ENCODE measurements at regions not wholly inside any gene's neighbourhood (a gene's known extent, or its start where the extent isn't known, plus 50 kb on each side); places are given as distances from the start of the nearest gene placed in this dataset.
"Not testable (repeated sequence)": the region's sequence is repeated elsewhere in the genome, so short reads cannot be mapped to it uniquely, and the experiment has no call there.

GRCh38 chrX:108900333-108900732 is 164.0 kb upstream of the IRS4 start:
- H2BK20ac ChIP-seq (ENCODE audit: low read depth, low read length, poor library complexity, severe bottlenecking), result no peak overlapping the region
- H3K4me3 Mint-ChIP-seq, result no peak overlapping the region
- no peaks in the 10 kb centered on the region for H3K4me1 Mint-ChIP-seq
- H3K79me2 ChIP-seq (ENCODE audit: insufficient read depth, low read length), result no peaks in the 10 kb centered on the region
- no peak overlapping the region for H4K5ac ChIP-seq (ENCODE audit: insufficient read length, low read depth, low read length)
- H2AK5ac ChIP-seq (ENCODE audit: insufficient read length, low read length), result no peak overlapping the region
- H3K9ac ChIP-seq (ENCODE audit: extremely low read depth, insufficient read length, low read length), result no peak overlapping the region
- no peak overlapping the region for H2BK15ac ChIP-seq (ENCODE audit: low read depth, low read length)
- no peak overlapping the region for H3K27ac Mint-ChIP-seq
- H3K79me1 ChIP-seq (ENCODE audit: insufficient read depth, low read depth, low read length, poor library complexity, severe bottlenecking), result no peaks in the 10 kb centered on the region
- H3K27ac ChIP-seq (ENCODE audit: insufficient read length, low read depth, low read length), result no peak overlapping the region
- no peak overlapping the region for H2AFZ ChIP-seq (ENCODE audit: low read length)
- no peak overlapping the region for H3K23ac ChIP-seq (ENCODE audit: insufficient read length, low read depth, low read length)
- no peaks in the 10 kb centered on the region for H3K27me3 ChIP-seq (ENCODE audit: insufficient read depth, low read length)
- no peak for DNase-seq
- no peak overlapping the region for H3K4me2 ChIP-seq (ENCODE audit: insufficient read depth, insufficient read length, low read length)
- WGBS (ENCODE audit: extremely low coverage, insufficient read length, low lambda C conversion rate), result no CpG with 5 or more reads among the region's 1 CpG
- no peaks in the 10 kb centered on the region; the same call in 1 of the 2 replicates for H3K27me3 Mint-ChIP-seq (ENCODE audit: low read depth)
- H3K23me2 ChIP-seq (ENCODE audit: insufficient read length, low read depth, low read length, poor library complexity, severe bottlenecking), result no peaks in the 10 kb centered on the region
- H3K36me3 Mint-ChIP-seq (ENCODE audit: insufficient read depth in 1 of 3, low read depth in 3 of 3), result peaks cover 10 to 14% (median 11%) of the 10 kb centered on the region in 3 experiments; a peak in 6 of 7 replicates
- H2BK5ac ChIP-seq (ENCODE audit: insufficient read length, low read length), result no peak overlapping the region
- peaks cover 20 to 32% of the 10 kb centered on the region in 2 experiments for H3K9me3 Mint-ChIP-seq
- H3K4ac ChIP-seq (ENCODE audit: low read depth, low read length), result no peak overlapping the region
- peaks cover 10% of the 10 kb centered on the region for H3K9me3 ChIP-seq (ENCODE audit: control insufficient read depth, low read depth, low read length)
- no peak overlapping the region for H4K91ac ChIP-seq (ENCODE audit: insufficient read length, low read depth, low read length)
- H4K20me1 ChIP-seq (ENCODE audit: control insufficient read depth, insufficient read depth, insufficient read length), result no peaks in the 10 kb centered on the region
- no peak overlapping the region for H3T11ph ChIP-seq (ENCODE audit: low read length)
- no peak overlapping the region for H3K14ac ChIP-seq (ENCODE audit: insufficient read depth, low read length)
- no peak overlapping the region for H2BK12ac ChIP-seq (ENCODE audit: insufficient read length, low read depth, low read length)
- H2BK120ac ChIP-seq (ENCODE audit: low read depth, low read length, poor library complexity, severe bottlenecking), result no peak overlapping the region
- TF ChIP-seq CTCF (conservative IDR thresholded peaks at IDR 0.05), result no peak
- no peak overlapping the region for H3K56ac ChIP-seq (ENCODE audit: insufficient read length, low read depth, low read length)
- H4K8ac ChIP-seq (replicated peaks; ENCODE audit: insufficient read length, low read depth, low read length), result no peak overlapping the region
- H3K4me1 ChIP-seq (ENCODE audit: insufficient read depth, low read length), result no peaks in the 10 kb centered on the region
- no peak overlapping the region for H3K18ac ChIP-seq (ENCODE audit: insufficient read length, low read depth, low read length)

GRCh38 chrX:108896349-108896748 is 160.0 kb upstream of the IRS4 start:
- H3K9ac ChIP-seq (ENCODE audit: extremely low read depth, insufficient read length, low read length); H3K4me1 ChIP-seq (ENCODE audit: insufficient read depth, low read length); H3T11ph ChIP-seq (ENCODE audit: low read length); H4K91ac ChIP-seq (ENCODE audit: insufficient read length, low read depth, low read length); H2AK5ac ChIP-seq (ENCODE audit: insufficient read length, low read length); H3K4ac ChIP-seq (ENCODE audit: low read depth, low read length); H4K8ac ChIP-seq (replicated peaks; ENCODE audit: insufficient read length, low read depth, low read length); H3K79me2 ChIP-seq (ENCODE audit: insufficient read depth, low read length); H2AFZ ChIP-seq (ENCODE audit: low read length); H2BK15ac ChIP-seq (ENCODE audit: low read depth, low read length); H3K14ac ChIP-seq (ENCODE audit: insufficient read depth, low read length); H2BK120ac ChIP-seq (ENCODE audit: low read depth, low read length, poor library complexity, severe bottlenecking); H3K4me1 Mint-ChIP-seq; H3K4me3 Mint-ChIP-seq; H3K27me3 ChIP-seq (ENCODE audit: insufficient read depth, low read length); DNase-seq; H3K4me2 ChIP-seq (ENCODE audit: insufficient read depth, insufficient read length, low read length); H2BK12ac ChIP-seq (ENCODE audit: insufficient read length, low read depth, low read length); H3K9me3 ChIP-seq (ENCODE audit: control insufficient read depth, low read depth, low read length); H3K79me1 ChIP-seq (ENCODE audit: insufficient read depth, low read depth, low read length, poor library complexity, severe bottlenecking); H3K27ac Mint-ChIP-seq; H3K18ac ChIP-seq (ENCODE audit: insufficient read length, low read depth, low read length); H4K20me1 ChIP-seq (ENCODE audit: control insufficient read depth, insufficient read depth, insufficient read length); H3K56ac ChIP-seq (ENCODE audit: insufficient read length, low read depth, low read length); H4K5ac ChIP-seq (ENCODE audit: insufficient read length, low read depth, low read length); H2BK20ac ChIP-seq (ENCODE audit: low read depth, low read length, poor library complexity, severe bottlenecking); H3K23me2 ChIP-seq (ENCODE audit: insufficient read length, low read depth, low read length, poor library complexity, severe bottlenecking); H2BK5ac ChIP-seq (ENCODE audit: insufficient read length, low read length); H3K23ac ChIP-seq (ENCODE audit: insufficient read length, low read depth, low read length); H3K27me3 Mint-ChIP-seq (ENCODE audit: low read depth); H3K27ac ChIP-seq (ENCODE audit: insufficient read length, low read depth, low read length): not testable (repeated sequence)
- Mint-ChIP-seq H3K9me3 (peaks cover 27 to 39% of the 10 kb centered on the region in 2 experiments), H3K36me3 (ENCODE audit: insufficient read depth in 1 of 3, low read depth in 3 of 3) (peaks cover 13 to 18% (median 18%) of the 10 kb centered on the region in 3 experiments)
